ENCODE measurements at regions not wholly inside any gene's neighbourhood (a gene's known extent, or its start where the extent isn't known, plus 50 kb on each side); places are given as distances from the start of the nearest gene placed in this dataset.

GRCh38 chr2:12834239-12834638, 117.5 kb downstream of the TRIB2 start:
- TF ChIP-seq CTCF (IDR thresholded peaks at IDR 0.05) (no peak), POLR2AphosphoS5 (IDR thresholded peaks at IDR 0.05) (no peak)
